ENCODE measurements at regions not wholly inside any gene's neighbourhood (a gene's known extent, or its start where the extent isn't known, plus 50 kb on each side); places are given as distances from the start of the nearest gene placed in this dataset.

- TF ChIP-seq CTCF (IDR thresholded peaks at IDR 0.05; ENCODE audit: insufficient read depth, low read length, poor library complexity, severe bottlenecking) = no peak
- no peak for TF ChIP-seq EZH2phosphoT487 (conservative IDR thresholded peaks at IDR 0.05; ENCODE audit: low read length)
These were observed 72.8 kb downstream of the XCL2 start for GRCh38 chr1:168470901-168471431.

Data from SU-DHL-6 (cell line).